Subcutaneous abdominal adipose tissue (tissue), 5 donors: ENCODE measurements at regions not wholly inside any gene's neighbourhood (a gene's known extent, or its start where the extent isn't known, plus 50 kb on each side); places are given as distances from the start of the nearest gene placed in this dataset.

Source experiments
- H3K27ac ChIP-seq: one replicate; pipeline ENCODE4 v1.7.0; 2013; ENCODE audit warnings: low read depth, mild to moderate bottlenecking, inconsistent platforms, low read length, moderate library complexity
- H3K27me3 ChIP-seq, 5 donors: one replicate each; pipeline ENCODE4 v1.7.0; 2013; ENCODE audit warnings: low read length in 5 of 5, inconsistent platforms in 1 of 5; ENCODE audit not compliant: control insufficient read depth in 5 of 5, insufficient read depth in 4 of 5
- H3K36me3 ChIP-seq, 5 donors: one replicate each; pipeline ENCODE4 v1.7.0; 2013; ENCODE audit warnings: low read length in 5 of 5; ENCODE audit not compliant: control insufficient read depth in 5 of 5, insufficient read depth in 5 of 5
- H3K4me1 ChIP-seq, 5 donors: one replicate each; pipeline ENCODE4 v1.7.0; 2013; ENCODE audit warnings: low read length in 5 of 5, mild to moderate bottlenecking in 3 of 5, moderate library complexity in 1 of 5; ENCODE audit not compliant: control insufficient read depth in 5 of 5, insufficient read depth in 5 of 5
- H3K4me3 ChIP-seq, 5 donors: one replicate each; pipeline ENCODE4 v1.7.0; 2013; ENCODE audit warnings: low read length in 5 of 5, low read depth in 1 of 5
- H3K9ac ChIP-seq, 5 donors: one replicate each; pipeline ENCODE4 v1.7.0; 2013; ENCODE audit warnings: low read length in 5 of 5, mild to moderate bottlenecking in 4 of 5, moderate library complexity in 3 of 5
- H3K9me3 ChIP-seq, 5 donors: one replicate each; pipeline ENCODE4 v1.7.0; 2013; ENCODE audit warnings: low read length in 5 of 5; ENCODE audit not compliant: control insufficient read depth in 5 of 5
- donor health status: healthy.
- donor health status: healthy.
- donor health status: healthy.
- donor health status: healthy.
- donor health status: healthy.

DNA sequence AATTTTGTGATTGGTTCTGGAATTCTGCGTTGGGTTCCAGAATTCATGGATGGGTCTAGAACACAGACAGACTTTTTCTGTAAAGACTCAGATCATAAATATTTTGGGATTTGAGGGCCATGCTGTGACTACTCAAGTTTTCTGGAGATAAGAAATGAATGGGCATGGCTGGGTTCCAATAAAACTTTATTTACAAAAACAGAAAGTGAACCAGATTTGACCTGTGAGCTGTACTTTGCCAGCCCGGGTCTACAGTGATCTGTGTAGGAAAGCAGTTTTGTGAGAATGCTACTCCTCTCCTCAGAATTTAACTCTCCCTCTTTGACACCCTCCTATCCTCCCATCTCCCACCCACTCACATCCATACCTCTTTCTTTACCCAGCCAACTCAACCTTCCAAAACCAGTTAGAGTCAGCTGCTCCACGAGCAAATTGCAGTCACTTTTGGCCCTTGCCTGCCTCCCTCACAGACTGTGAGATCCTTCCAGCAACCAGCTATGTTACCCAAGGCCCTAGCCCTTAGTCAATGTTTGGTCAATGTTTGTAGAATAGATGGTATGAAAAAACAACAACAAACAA lies 312.8 kb upstream of the ZMIZ1 start:
- H3K36me3 ChIP-seq: no peaks in the 10 kb centered on the region
- no peak overlapping the region for H3K4me3 ChIP-seq
- H3K9ac ChIP-seq: no peak overlapping the region
- peaks cover 0 to 24% (median 17%) of the 10 kb centered on the region in 5 donors for H3K4me1 ChIP-seq
- H3K9me3 ChIP-seq: no peaks in the 10 kb centered on the region
- peak overlapping the region; percentile 14 for H3K27ac ChIP-seq
- H3K27me3 ChIP-seq: peaks cover 0 to 13% (median 4%) of the 10 kb centered on the region in 5 donors

DNA sequence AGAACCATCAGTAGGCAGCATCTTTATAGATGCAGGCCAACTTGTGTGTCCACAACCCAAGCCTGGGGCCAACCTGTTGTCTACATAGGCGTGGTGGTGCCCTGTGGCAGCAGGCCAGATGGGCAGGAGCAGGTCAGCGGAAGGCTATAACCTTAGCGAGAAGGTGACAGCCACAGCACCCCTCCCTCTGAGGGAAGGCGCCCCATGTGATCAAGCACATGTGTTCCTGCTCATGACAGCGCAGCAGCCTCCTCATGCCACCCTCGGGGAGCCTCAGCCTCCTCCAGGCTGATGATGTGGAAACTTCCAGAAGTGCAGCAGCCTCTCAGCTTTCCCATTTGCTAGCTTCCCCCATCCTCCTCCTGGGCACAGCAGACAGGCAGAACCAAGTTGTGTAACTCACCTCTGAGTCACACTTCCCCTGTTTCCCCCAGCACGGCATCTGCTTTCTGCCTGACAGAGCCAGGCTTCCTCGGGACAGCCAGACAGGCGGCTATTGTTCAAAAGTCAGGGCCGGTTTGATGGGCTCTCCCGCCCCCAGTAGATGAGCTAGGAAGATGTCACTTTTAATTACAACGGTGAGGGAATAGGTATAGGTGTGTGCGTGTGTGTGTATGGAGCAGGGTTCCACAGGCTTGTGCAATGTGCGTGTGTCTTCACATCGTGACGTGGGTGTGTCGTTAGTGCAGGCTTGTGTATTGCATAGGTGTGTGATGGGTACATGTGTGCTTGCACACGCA lies 312.0 kb upstream of the ZMIZ1 start:
- no peaks in the 10 kb centered on the region for H3K9me3 ChIP-seq
- H3K4me1 ChIP-seq: peaks cover 0 to 24% (median 17%) of the 10 kb centered on the region in 5 donors
- H3K9ac ChIP-seq: no peak overlapping the region
- H3K27me3 ChIP-seq: peaks cover 0 to 13% (median 4%) of the 10 kb centered on the region in 5 donors
- H3K4me3 ChIP-seq: no peak overlapping the region
- H3K27ac ChIP-seq: no peak overlapping the region
- no peaks in the 10 kb centered on the region for H3K36me3 ChIP-seq

DNA sequence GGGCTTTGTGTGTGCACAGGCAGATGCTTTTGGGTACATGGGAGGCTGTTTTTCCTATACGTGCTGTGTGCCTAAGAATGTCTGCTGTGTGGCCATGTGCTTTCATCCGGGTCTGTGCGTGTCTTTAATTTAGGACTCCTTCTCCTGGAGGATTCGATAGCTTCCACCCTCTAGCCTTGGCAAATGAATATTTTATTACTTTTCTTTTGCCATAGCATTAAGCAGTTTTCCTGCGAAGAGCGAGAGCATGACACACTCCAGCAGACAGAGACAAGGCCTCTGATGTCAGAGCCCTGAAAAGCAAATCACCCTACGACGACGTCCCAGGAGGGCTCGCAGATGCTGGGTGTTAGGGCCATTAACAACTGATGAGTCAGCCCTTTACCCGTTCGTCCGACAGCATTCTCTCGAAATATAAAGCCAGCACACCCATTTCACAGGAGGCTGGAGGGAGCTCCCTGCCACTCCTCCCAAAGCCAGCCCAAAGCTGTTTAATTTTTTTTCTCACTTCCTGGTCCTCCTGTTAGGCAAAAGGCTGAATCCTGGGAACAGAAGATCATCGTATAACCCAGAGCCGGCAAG lies 311.3 kb upstream of the ZMIZ1 start:
- Histone ChIP-seq H3K9ac (no peak overlapping the region), H3K27ac (no peak overlapping the region), H3K36me3 (no peaks in the 10 kb centered on the region), H3K4me3 (no peak overlapping the region), H3K9me3 (no peaks in the 10 kb centered on the region), H3K4me1 (peaks cover 0 to 24% (median 17%) of the 10 kb centered on the region in 5 donors), H3K27me3 (peaks cover 0 to 13% (median 4%) of the 10 kb centered on the region in 5 donors)

DNA sequence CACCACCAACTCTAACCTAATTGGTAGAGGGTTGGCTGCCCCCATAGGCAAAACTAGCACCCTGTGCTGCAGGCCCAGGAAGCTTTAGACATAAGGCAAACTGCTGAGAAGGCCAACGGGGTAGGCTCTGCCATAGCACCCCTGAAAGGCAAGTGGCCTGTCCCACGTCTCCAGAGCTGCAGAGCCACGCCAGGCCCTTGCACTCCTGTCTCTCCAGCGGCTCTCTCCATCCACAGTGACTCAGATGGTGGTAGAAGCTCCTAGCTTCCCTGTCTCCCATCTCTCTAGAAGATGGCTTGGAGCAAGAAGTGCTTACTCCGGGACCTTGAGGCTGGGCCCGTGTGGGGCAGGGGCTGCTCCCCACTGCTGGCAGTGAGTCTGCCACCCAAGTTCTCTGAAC lies 310.6 kb upstream of the ZMIZ1 start:
- Histone ChIP-seq H3K9me3 (no peaks in the 10 kb centered on the region), H3K9ac (no peak overlapping the region), H3K27ac (no peak overlapping the region), H3K27me3 (peaks cover 0 to 11% (median 3%) of the 10 kb centered on the region in 5 donors), H3K36me3 (no peaks in the 10 kb centered on the region), H3K4me1 (peaks cover 0 to 24% (median 17%) of the 10 kb centered on the region in 5 donors), H3K4me3 (no peak overlapping the region)

DNA sequence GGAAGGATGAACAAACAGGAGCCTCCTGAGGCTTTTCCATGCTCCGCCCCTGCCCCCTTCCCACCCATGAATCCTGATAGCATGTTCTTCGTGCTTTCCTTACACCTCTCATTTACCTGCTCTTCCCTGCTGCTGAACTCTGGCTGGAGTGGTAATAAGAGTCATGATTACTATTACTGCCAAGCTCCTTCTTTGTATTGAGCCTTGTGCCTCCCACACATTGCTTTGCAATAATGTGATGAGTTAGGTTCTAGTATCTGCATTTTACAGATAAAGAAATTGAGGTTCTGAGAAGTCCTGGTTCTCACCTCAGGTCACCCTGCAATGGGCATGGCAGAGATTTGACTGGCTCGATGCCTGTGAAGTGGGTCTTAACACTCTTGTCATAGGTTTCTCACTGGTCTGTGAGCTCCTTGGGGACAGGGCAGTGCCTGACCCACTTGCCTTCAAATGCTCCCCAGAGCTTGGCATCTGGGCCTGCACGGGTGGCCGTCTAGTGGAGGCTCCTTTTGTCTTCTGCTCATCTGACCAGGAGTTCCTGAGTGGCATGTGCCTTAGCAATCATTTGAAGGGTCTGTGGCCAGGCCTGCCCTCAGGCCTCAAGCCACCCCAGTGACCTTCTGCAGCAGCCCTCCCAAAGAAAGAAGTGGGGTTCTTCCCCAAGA lies 309.2 kb upstream of the ZMIZ1 start:
- Histone ChIP-seq H3K27me3 (no peaks in the 10 kb centered on the region), H3K9ac (no peak overlapping the region), H3K4me1 (peaks cover 0 to 24% (median 17%) of the 10 kb centered on the region in 5 donors), H3K36me3 (no peaks in the 10 kb centered on the region), H3K4me3 (no peak overlapping the region), H3K27ac (no peak overlapping the region), H3K9me3 (no peaks in the 10 kb centered on the region)

DNA sequence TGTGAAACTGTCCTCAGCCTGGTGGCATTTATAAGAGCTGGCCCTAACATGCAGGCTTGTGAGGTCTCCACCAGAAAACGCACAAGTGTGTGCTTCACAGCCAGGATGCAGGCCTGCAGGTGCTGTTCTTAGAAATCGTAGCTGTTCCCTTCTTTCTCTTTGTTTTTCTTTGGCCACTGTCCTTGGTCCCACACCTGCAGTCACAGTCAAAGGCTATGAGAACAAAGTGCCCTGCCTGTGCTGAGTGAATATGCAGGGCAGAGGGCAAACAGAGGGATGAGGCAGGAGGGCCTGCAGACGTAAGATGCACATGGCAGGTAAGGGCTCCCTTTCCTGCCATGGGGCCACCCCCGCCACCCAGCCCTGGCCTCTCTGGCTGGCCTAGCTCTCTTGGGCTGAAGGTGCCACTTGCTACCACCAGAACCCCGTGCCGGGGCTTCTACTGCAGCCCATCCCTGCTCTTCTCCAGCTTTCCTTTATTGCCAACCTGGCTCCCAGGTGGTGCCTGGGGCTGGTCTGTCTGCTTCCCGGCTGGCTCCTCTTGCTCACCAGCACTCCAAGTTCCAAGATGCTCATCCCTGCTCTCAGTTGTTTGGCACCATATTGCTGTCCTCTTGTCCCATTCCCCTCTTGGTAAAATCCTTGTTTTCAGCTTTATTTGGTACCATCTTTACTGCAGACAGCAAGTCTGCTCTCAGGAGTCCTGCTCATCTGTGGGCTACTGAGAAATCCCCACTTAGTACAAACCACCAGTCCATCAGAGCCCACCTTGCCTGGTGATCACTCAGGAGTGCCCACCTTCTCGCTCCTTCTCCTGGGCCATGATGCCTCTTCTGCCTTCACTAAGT lies 308.1 kb upstream of the ZMIZ1 start:
- Histone ChIP-seq H3K9ac (no peak overlapping the region), H3K27ac (no peak overlapping the region), H3K4me3 (no peak overlapping the region), H3K9me3 (no peaks in the 10 kb centered on the region), H3K27me3 (no peaks in the 10 kb centered on the region), H3K36me3 (no peaks in the 10 kb centered on the region), H3K4me1 (peaks cover 0 to 24% (median 17%) of the 10 kb centered on the region in 5 donors)

DNA sequence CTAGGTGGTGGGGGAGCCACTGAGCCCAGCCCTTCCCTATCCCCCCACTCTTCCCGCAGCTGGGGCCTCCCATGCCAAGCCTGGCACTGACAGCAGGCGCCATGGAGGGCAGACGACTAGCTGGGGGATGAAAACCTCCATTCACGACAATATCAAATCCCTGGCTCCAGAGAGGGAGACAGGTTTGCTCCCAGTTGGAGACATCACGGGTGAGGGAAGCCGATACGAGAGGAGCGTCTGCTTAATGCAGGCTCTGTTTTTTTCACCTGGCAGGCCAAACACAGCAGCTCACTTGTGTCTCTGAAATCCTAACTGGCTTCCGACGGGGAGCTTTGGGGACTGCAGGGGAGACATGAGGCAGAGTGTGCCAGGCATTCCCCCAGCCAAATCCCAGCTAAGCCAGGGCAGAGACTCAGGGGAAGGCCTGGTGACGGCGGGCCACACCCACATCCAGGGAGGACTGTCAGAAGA lies 307.4 kb upstream of the ZMIZ1 start:
- no peak overlapping the region for H3K27ac ChIP-seq
- no peak overlapping the region for H3K9ac ChIP-seq
- H3K9me3 ChIP-seq: no peaks in the 10 kb centered on the region
- peaks cover 0 to 23% (median 17%) of the 10 kb centered on the region in 5 donors for H3K4me1 ChIP-seq
- H3K36me3 ChIP-seq: no peaks in the 10 kb centered on the region
- H3K4me3 ChIP-seq: no peak overlapping the region
- no peaks in the 10 kb centered on the region for H3K27me3 ChIP-seq

DNA sequence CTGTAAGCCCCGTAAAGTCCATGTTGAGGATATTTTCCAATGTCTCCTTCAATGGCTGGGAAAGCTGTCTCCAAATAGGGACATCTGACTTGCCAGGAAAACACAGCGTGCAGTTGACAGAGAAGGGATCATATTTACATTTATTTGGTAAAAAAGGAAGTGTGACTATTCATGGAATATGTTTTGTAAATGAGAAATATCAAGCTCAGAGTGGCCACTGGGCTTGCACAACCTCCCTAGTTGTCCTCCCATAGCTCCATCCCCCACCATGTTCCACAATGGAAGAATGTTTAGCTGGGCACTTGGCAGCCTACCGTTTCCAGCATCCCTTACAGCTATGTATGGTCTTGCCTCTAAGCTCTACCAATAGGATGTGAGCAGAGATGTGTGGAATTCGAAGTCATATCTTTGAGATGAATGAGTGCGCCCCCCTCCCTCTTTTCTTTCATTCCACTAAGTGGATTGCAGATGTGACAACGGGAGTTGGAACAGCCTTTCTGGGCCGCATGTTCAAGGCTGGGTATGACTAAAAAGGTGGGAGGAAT lies 306.6 kb upstream of the ZMIZ1 start:
- Histone ChIP-seq H3K4me1 (peaks cover 0 to 15% (median 10%) of the 10 kb centered on the region in 5 donors), H3K27ac (no peak overlapping the region), H3K27me3 (no peaks in the 10 kb centered on the region), H3K36me3 (no peaks in the 10 kb centered on the region), H3K4me3 (no peak overlapping the region), H3K9me3 (no peaks in the 10 kb centered on the region), H3K9ac (no peak overlapping the region)

DNA sequence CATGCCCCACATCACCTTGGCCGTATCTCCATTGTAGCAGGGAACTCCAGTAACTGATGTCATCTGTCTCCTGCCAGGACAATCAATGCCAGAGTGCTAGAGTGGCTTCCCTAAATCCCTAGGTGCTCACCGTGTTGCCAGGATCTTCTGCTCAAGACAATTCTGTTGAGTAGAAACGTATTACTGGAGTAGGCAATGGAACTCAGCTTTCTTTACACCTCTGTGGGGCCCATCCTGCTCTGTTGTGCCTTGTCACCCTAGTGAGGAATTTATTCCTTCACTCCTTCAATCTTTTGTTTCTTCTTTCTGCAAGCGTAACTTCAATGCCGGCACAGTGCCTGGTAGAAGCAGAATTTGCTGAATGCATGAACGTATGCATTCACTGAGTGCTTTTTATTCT lies 305.5 kb upstream of the ZMIZ1 start:
- no peak overlapping the region for H3K4me3 ChIP-seq
- H3K27me3 ChIP-seq: no peaks in the 10 kb centered on the region
- H3K36me3 ChIP-seq: no peaks in the 10 kb centered on the region
- H3K27ac ChIP-seq: no peak overlapping the region
- H3K9ac ChIP-seq: no peak overlapping the region
- no peaks in the 10 kb centered on the region for H3K9me3 ChIP-seq
- H3K4me1 ChIP-seq: peaks cover 0 to 6% (median 0%) of the 10 kb centered on the region in 5 donors
